ENCODE measurements at regions not wholly inside any gene's neighbourhood (a gene's known extent, or its start where the extent isn't known, plus 50 kb on each side); places are given as distances from the start of the nearest gene placed in this dataset.

DNA sequence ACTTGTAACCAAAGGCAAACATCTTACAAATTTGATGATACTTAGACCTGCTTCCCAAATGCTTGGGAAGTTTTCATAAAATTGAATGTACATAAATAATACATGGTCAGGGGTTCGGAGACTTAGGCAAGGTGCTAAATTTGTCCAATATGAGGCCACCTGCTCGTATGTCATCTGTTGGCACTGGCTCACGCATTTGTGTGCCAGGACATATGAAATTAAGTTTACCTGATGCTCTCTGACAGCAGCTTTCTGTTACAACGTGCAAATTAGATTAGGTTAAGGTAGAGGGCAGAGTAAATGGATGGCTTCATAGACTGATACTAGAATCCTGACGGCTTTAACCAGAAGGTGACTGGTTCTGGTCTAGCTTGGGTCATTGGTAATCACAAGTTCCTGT is 970.3 kb upstream of the RBFOX1 start:
- no peak for DNase-seq (ENCODE audit: low read depth in 4 of 4, low spot score in 2 of 4)

DNA sequence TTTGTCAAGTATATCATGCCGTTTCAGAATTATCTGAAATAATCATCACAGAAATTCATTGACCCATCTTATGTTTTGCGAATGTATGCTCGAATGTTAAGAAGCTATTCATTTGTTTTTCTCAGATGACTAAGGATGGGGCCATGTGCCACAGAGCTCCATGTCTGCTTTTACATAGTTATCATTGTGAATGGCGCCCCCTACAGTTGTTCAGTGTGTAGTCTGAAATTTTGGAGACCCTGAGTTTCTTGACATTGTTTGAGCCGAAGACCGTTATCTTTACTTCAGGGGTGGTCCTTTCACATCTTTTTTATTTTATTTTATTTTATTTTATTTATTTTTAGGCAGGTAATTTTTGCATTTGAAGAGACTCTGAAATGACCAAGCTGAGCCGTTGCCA is 972.0 kb upstream of the RBFOX1 start:
- DNase-seq (ENCODE audit: low read depth in 4 of 4, low spot score in 2 of 4) = no peak

- DNase-seq (ENCODE audit: low read depth in 4 of 4, low spot score in 2 of 4) = no peak
These were observed 975.7 kb upstream of the RBFOX1 start for GRCh38 chr16:6356911-6357310.

DNA sequence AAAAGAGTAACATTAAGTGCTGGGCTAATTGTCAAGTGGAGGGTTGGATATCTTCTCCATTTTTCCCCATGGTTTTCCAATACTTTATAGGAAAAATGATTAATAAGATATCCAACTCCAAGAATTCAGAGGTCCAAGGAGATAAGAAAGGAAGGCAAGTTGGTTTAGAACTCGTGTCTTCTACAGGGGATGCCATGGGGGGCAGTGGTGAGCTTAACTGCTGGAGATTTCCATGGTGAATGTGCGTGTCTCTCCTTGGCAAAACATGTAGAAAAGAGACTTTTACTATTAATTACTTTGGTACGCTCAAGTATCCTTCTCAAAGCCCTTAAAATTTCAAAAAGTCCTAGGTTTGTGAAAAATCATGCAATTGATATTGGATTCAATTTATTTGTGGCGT is 982.9 kb upstream of the RBFOX1 start:
- no peak for DNase-seq (ENCODE audit: low read depth in 4 of 4, low spot score in 2 of 4)

- DNase-seq (ENCODE audit: low read depth in 4 of 4, low spot score in 2 of 4) = no peak
These were observed 987.6 kb upstream of the RBFOX1 start for GRCh38 chr16:6345090-6345489.

GRCh38 chr16:6343157-6343556 is 989.5 kb upstream of the RBFOX1 start:
- no peak for DNase-seq (ENCODE audit: low read depth in 4 of 4, low spot score in 2 of 4)

- no peak for DNase-seq (ENCODE audit: low read depth in 4 of 4, low spot score in 2 of 4)
These were observed 990.7 kb upstream of the RBFOX1 start for GRCh38 chr16:6341981-6342380.

- DNase-seq (ENCODE audit: low read depth in 4 of 4, low spot score in 2 of 4) = no peak
These were observed 997.6 kb upstream of the RBFOX1 start for GRCh38 chr16:6335072-6335471.

DNA sequence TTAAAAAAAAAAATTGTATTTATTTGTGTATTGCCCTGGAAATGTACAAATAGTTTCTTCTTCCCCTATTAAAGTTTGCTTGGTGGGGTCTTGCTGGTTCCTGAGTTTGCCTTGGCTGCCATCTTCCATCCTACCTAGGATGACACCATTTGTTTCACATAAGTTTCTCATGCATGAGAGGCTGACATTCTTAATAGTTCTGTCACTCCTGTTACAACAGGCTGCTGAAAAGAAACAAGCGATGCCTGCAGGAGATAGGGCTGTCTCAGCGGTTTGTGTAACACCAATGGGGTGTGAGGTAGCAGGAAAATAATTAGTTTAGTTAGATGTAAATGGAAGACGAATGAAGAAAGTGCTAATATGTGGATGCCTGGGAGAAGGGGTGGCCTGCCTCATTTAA is 1000.9 kb upstream of the RBFOX1 start:
- DNase-seq (ENCODE audit: low read depth in 4 of 4, low spot score in 2 of 4) = no peak

- no peak for DNase-seq (ENCODE audit: low read depth in 4 of 4, low spot score in 2 of 4)
These were observed 1014.7 kb upstream of the RBFOX1 start for GRCh38 chr16:6317934-6318333.

GRCh38 chr16:6309271-6309670 is 1023.4 kb upstream of the RBFOX1 start:
- DNase-seq (ENCODE audit: low read depth in 4 of 4, low spot score in 2 of 4) = no peak

- DNase-seq (ENCODE audit: low read depth in 4 of 4, low spot score in 2 of 4) = no peak
These were observed 1024.5 kb upstream of the RBFOX1 start for GRCh38 chr16:6308176-6308575.

DNA sequence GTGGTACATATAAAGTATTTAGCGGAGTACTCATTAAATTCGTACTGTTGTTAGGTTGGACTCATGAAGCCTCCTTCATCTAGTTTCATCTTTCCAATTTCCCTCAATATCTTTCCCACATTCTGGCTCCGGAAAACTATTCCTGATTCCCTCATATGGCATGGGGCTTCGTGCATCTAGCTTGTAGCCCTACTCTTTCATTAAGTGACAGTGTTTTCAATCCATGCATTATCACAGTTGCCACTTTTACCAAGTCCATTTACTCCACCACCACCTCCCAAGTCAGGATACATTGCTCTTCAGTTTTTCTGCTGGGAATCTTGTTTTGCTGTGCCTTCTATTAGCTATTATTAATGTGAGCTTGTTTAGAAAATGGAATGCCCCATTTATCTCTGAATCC is 1032.1 kb upstream of the RBFOX1 start:
- DNase-seq (ENCODE audit: low read depth in 4 of 4, low spot score in 2 of 4) = no peak

- no peak for DNase-seq (ENCODE audit: low read depth in 4 of 4, low spot score in 2 of 4)
These were observed 1034.8 kb upstream of the RBFOX1 start for GRCh38 chr16:6297666-6298410.

DNA sequence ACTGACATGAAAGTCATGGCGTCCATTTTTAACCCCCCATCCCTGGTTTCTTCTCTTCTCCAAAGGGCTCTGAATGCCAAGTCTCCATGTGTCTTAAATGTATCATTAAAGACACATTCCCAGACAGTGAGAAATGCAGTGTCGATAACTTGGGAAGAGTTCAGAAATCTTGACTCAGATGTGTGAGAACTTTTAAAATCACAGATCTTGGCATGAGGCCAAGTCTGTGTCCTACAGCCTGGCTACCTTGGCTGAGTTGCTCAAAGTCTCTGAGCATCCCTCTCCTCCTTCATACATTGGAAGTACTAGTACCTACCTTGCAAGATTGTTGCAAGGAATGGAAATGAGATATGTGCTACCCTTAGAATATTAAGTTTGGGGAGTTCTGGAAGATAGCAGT is 1046.5 kb upstream of the RBFOX1 start:
- DNase-seq (ENCODE audit: low read depth in 4 of 4, low spot score in 2 of 4) = no peak

GRCh38 chr16:6284731-6285130 is 1047.9 kb upstream of the RBFOX1 start:
- no peak for DNase-seq (ENCODE audit: low read depth in 4 of 4, low spot score in 2 of 4)

- DNase-seq (ENCODE audit: low read depth in 4 of 4, low spot score in 2 of 4) = no peak
These were observed 1050.7 kb upstream of the RBFOX1 start for GRCh38 chr16:6281994-6282393.

DNA sequence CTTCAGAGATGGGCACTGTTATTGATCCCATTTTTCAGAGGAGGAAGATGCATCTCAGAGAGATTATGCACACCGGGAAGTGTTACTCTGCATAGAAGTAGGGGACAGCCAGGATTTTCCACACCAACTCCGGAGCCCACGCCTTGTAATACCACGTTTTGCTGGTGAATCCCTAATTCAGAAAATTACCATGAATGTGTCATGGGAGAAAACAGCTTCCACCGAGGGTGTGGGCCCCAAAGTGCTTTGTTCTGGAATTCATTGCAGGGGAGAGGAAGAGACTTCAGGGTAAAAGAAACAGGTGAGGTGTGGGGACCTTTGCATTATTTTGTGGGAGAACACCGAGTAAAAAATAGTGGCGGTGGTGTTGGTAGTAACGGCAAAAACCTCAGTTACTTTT is 1051.4 kb upstream of the RBFOX1 start:
- DNase-seq (ENCODE audit: low read depth in 4 of 4, low spot score in 2 of 4) = no peak

DNA sequence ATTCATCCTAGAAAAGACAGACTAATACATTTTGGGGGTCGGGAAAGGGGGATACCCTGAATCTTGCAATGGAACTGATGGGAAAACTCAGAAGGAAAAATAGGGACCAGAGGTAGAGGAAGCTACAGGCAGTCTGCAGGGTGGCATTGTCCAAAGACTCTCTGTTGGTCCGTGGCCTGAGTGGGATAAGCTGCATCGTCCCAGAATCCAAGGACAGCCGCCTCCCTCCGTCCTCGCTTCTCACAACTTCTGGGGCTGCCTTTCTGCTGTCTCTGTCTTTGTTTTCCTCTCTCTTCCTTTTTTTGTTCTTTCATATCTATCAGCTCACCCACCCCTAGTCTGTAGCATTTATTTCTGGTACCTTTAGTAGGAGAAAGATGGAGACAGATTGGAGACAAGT is 1052.6 kb upstream of the RBFOX1 start:
- DNase-seq (ENCODE audit: low read depth in 4 of 4, low spot score in 2 of 4) = no peak

- no peak for DNase-seq (ENCODE audit: low read depth in 4 of 4, low spot score in 2 of 4)
These were observed 1053.4 kb upstream of the RBFOX1 start for GRCh38 chr16:6279286-6279685.

- DNase-seq (ENCODE audit: low read depth in 4 of 4, low spot score in 2 of 4) = no peak
These were observed 1058.3 kb upstream of the RBFOX1 start for GRCh38 chr16:6274351-6274750.

- no peak for DNase-seq (ENCODE audit: low read depth in 4 of 4, low spot score in 2 of 4)
These were observed 1065.0 kb upstream of the RBFOX1 start for GRCh38 chr16:6267682-6268081.

- no peak for DNase-seq (ENCODE audit: low read depth in 4 of 4, low spot score in 2 of 4)
These were observed 1065.9 kb upstream of the RBFOX1 start for GRCh38 chr16:6266703-6267102.

All from left renal cortex interstitium (tissue), 4 donors.